KG1 (cell line): ENCODE measurements at regions not wholly inside any gene's neighbourhood (a gene's known extent, or its start where the extent isn't known, plus 50 kb on each side); places are given as distances from the start of the nearest gene placed in this dataset.
"Not testable (repeated sequence)": the region's sequence is repeated elsewhere in the genome, so short reads cannot be mapped to it uniquely, and the experiment has no call there.

Source experiments
- DNase-seq: peaks from one replicate; lab custom pipeline; 2025; lab: John Stamatoyannopoulos, UW

DNA sequence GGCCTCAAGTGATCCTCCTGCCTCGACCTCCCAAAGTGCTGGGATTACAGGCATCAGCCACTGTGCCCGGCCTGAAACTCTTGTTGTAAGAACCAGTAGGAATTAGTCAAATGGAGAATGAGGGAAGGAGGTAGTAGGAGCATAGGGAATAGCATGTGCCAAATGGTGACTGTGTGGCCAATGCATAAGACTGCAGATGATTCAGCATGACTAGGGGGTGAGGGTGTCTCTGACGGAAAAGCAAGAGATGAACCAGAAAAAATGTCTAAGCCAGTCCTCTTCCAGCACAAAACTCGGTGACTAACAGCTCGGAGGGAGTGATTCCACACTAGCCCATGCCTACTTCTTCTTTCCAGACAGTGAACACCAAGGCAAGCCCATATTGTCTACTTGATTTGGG lies 58.2 kb upstream of the DUSP21 start:
- no peak for DNase-seq

DNA sequence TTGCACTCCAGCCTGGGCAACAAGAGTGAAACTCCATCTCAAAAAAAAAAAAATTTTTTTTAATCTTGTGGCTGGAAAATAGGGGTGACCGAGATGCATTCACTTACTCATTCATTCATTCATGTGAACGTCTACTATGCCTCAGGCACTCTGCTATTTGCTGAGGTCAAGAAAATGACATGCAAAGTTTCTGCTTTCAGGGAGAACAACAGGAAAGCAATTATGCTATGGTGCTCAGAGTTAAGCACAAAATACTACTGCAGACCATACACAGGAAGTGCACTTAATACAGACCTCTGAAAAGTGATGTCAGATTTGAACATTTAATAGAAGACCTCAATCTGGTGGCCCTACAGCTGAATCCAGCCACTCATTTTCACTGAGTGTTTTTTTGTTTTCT lies 59.6 kb upstream of the DUSP21 start:
- DNase-seq = no peak

GRCh38 chrX:44778254-44778653 lies 65.6 kb upstream of the DUSP21 start:
- no peak for DNase-seq

DNA sequence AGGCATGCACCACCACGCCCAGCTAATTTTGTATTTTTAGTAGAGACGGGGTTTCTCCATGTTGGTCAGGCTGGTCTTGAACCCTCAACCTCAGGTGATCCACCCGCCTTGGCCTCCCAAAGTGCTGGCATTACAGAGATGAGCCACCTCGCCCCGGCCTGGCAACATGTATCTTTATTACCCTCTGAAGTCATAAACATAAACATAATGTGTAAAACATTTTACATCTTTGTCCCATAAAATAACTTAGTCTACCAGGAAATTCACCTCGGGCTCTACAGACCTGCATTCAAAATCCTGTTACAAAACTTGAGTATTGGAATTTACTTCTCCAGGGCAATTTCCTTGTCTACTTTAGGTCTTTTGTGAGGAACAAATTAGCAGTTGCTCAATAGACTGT lies 68.1 kb upstream of the DUSP21 start:
- no peak for DNase-seq

GRCh38 chrX:44774066-44774465 lies 69.8 kb upstream of the DUSP21 start:
- DNase-seq = not testable (repeated sequence)

- no peak for DNase-seq
These were observed 73.7 kb upstream of the DUSP21 start for GRCh38 chrX:44770121-44770520.

DNA sequence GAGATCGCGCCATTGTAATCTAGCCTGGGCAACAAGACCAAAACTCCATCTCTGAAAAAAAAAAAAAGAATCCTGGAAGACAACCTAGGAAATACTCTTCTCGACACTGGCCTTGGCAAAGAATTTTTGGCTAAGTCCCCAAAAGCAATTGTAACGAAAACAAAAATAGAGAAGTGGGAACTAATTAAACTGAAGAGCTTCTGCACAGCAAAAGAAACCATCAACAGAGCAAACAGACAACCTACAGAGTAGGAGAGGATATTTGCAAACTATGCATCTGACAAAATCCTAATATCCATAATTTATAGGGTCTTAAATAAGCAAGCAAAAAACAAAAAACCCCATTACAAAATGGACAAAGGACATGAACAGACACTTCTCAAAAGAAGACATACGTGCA lies 76.5 kb upstream of the DUSP21 start:
- no peak for DNase-seq

DNA sequence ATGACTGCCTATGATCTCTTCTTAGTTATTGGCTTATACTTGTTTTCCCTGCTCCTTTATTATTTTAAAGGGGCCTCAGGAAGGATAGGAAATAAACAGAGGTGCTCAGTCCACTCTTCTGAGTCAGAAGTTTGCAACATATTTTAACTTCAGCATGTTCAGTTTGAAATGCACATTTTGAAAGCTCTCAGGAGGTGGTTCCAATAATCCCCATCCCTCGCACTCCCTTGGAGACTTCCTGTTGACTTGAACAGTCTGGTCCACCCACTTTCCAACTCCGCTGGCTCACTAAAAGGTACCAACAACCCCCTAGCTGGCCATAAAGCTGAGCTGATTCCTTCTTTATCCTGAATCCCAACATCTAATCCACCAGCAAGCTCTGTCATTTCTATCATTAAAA lies 78.3 kb upstream of the DUSP21 start:
- no peak for DNase-seq

DNA sequence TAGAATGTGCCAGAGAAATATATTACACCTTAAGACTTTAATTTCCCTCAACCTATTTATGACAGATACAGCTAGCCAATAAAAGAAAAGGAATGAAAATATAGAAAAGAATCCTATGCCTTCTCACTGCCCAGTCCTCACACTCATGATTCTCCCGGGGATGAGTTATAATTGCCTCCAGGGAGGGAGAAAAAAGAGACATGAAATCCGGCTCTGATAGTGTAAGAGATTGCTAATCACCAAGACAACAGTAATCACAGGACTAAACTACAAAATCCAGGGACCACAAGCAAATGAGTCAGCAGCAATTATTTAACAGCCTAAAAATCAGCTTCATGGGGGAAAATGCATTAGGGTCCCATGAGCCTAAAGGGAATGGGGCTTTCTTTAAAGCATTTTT lies 95.9 kb upstream of the DUSP21 start:
- DNase-seq = no peak

- no peak for DNase-seq
These were observed 96.5 kb upstream of the DUSP21 start for GRCh38 chrX:44747317-44747716.

- no peak for DNase-seq
These were observed 99.0 kb upstream of the DUSP21 start for GRCh38 chrX:44744799-44745198.

GRCh38 chrX:44742480-44743155 lies 101.2 kb upstream of the DUSP21 start:
- DNase-seq = no peak

- not testable (repeated sequence) for DNase-seq
These were observed 102.0 kb upstream of the DUSP21 start for GRCh38 chrX:44741859-44742258.

GRCh38 chrX:44741458-44741857 lies 102.4 kb upstream of the DUSP21 start:
- DNase-seq = not testable (repeated sequence)

DNA sequence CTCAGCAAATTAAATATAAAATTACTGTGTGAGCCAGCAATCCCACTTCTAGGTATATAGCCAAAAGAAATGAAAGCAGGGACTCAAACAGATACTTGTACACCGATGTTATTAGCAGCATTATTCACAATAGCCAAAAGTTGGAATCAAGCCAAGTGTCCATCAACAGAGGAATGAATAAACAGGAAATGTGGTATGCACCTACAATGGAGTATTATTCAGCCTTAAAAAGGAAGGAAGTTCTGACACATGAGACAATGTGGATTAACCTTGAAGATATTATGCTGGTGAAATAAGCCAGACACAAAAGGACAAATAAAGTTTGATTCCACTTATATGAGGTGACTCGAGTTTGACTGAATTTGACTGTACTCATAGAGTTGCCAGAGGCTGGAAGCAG lies 108.3 kb upstream of the DUSP21 start:
- no peak for DNase-seq

DNA sequence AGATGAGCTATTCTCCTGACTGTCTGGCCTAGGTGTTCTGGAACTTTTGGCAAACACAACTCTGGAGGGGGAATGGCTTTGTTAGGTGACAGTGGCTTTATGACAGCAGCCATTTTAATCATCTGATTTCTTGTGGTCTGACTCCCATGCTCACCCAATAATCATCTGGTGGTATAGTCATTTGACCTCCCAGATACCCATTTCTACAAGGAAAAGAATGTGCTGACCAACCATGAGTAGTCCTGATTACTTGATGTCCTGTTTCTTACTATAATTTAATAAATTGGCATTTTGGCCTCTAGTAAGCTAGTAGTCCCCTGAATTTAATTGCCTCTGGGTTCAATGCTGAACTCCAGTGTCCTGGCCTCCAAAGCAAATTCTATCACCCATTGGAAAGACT lies 109.9 kb upstream of the DUSP21 start:
- DNase-seq = no peak

- no peak for DNase-seq
These were observed 112.7 kb upstream of the DUSP21 start for GRCh38 chrX:44731160-44731559.

DNA sequence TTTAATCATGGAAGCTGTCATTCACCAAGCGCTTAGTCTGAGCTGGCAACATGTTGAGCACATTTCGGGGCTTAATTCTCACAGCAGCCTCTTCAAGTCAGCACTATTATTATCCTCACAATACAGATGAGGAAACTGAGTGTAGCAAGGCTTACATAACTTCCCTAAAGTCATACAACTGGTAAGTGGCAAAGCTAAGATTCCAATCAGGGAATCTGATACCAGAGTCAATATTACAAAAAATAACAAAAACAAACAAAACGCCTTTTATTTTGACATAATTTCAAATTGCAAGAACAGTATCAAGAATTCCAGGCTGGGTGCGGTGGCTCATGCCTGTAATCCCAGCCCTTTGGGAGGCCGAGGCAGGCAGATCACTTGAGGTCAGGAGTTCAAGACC lies 120.4 kb upstream of the DUSP21 start:
- DNase-seq = no peak

GRCh38 chrX:44708470-44708869 lies 135.4 kb upstream of the DUSP21 start:
- peak; percentile 45 for DNase-seq

DNA sequence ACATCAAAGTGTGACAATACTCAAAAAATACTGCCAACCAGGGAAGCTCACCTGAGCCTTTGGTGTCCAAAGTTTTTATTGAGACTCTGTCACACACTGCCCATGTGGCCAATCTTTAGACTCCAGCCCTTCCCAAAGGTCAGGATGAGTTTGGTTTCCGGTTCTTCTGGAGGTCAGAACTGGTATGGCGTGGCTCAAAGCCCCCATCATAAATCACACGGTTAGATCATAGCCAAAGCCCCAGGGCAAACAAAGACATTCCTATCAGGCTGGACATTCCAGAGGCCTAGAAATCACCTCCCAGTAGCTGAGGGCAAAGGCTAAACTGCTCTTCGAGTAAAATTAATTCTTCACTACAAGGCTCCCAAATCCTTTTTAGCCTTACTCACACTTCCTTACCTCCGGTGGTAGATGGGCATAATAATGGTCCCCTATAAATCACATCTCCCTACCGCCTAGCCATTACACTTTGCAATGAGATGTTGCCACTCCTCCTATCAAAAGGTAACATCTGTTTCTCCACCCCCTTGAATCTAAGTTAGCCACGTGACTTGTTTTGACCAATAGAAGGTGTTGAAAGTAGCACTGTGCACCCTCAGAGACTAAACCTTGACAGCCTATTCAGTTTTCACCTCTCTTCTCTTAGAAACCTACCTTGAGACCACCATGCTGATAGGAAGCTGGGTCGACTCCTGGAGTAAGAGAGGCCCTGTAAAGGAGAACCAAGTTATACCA lies 137.8 kb upstream of the DUSP21 start:
- no peak for DNase-seq

GRCh38 chrX:44698357-44698756 lies 145.5 kb upstream of the DUSP21 start:
- no peak for DNase-seq

DNA sequence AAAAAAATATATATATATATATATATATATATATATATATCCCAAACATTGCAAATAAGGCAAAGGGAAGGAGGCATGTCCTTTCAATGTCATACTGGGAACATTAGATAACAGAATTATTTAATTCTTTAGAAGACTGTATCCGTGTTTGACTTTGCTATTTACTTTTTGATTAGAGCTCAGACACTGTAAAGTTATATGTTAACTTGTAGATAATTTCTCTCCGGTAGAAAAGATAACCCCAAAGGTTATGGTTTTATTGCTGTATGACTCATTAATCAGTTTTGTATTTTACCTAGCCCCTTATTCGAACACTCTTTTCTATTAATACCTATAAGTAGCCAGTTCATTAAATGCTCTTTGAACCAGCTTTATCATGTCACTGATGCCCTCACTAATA lies 150.6 kb upstream of the DUSP21 start:
- no peak for DNase-seq

DNA sequence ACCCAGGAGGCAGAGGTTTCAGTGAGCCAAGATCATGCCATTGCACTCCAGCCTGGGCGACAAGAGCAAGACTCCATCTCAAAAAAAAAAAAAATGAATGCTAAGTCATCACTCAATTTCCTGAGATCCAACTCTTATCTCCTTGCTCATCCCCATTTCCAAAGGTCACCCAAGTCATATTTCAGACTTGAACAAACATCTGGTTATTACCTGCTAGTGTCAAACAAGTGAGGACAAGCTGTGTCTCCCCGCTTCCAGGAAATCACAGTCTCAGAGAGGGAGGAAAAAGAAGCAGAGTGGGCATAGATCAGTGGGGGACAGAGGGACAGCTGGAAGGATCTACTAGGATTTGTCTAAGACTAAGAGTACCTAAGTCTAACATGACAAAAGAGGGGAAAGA lies 147.5 kb upstream of the FUNDC1 start:
- DNase-seq = no peak
